OCI-LY7 (cell line): ENCODE measurements at regions not wholly inside any gene's neighbourhood (a gene's known extent, or its start where the extent isn't known, plus 50 kb on each side); places are given as distances from the start of the nearest gene placed in this dataset.

Experiments
- CTCF ChIP-seq: fragments of 200-600 bp; sonication (generic); conservative IDR thresholded peaks from 2 replicates; pipeline ENCODE4 v1.5.1; 2014; ENCODE audit warnings: mild to moderate bottlenecking, antibody characterized with exemption, low read length, moderate library complexity, mixed read lengths
- EZH2phosphoT487 ChIP-seq: fragments of 200-600 bp; sonication (generic); IDR thresholded peaks from 2 replicates; pipeline ENCODE4 v1.6.1; 2018; ENCODE audit warnings: low read depth, borderline replicate concordance, mild to moderate bottlenecking, mixed run types, antibody characterized with exemption, low read length, moderate library complexity, mixed read lengths

- TF ChIP-seq CTCF: no peak
- no peak for TF ChIP-seq EZH2phosphoT487
These were observed 1327.2 kb upstream of the DDX18 start for GRCh38 chr2:116487336-116487735.
